Tibial artery (tissue), 4 donors: ENCODE measurements at regions not wholly inside any gene's neighbourhood (a gene's known extent, or its start where the extent isn't known, plus 50 kb on each side); places are given as distances from the start of the nearest gene placed in this dataset.

Source experiments
- DNase-seq, 2 donors: peaks; one replicate each; pipeline ENCODE4 v3.0.0-alpha.2; 2019
- H3K27ac ChIP-seq, 2 donors: fragments of 200-600 bp; sonication (generic) in 1 of 2; 1 replicate in 1 of 2; 2 replicates in 1 of 2; pipeline ENCODE4 v1.5.1; 2018 to 2019; ENCODE audit warnings: mild to moderate bottlenecking in 1 of 2
- H3K27me3 ChIP-seq, 2 donors: fragments of 200-600 bp; sonication (generic) in 1 of 2; one replicate each; pipeline versions ENCODE4 v1.5.1 to v1.6.0; 2016 to 2019
- H3K36me3 ChIP-seq, 3 donors: fragments of 200-600 bp; sonication (generic) in 2 of 3; one replicate each; pipeline ENCODE4 v1.5.1; 2016 to 2019; ENCODE audit warnings: mild to moderate bottlenecking in 2 of 3
- H3K4me1 ChIP-seq, 4 donors: fragments of 200-600 bp; sonication (generic) in 2 of 4; 1 replicate in 3 of 4; 2 replicates in 1 of 4; pipeline ENCODE4 v1.5.1; 2016 to 2019
- H3K4me3 ChIP-seq, 2 donors: fragments of 200-600 bp; sonication (generic) in 1 of 2; 1 replicate in 1 of 2; 2 replicates in 1 of 2; pipeline ENCODE4 v1.5.1; 2018 to 2019; ENCODE audit warnings: mild to moderate bottlenecking in 2 of 2
- H3K9me3 ChIP-seq, 3 donors: fragments of 200-600 bp; sonication (generic) in 1 of 3; one replicate each; pipeline ENCODE4 v1.5.1; 2016 to 2019
- CTCF ChIP-seq, 2 experiments: fragments of 200-600 bp in 1 of 2; fragments of 450-650 bp in 1 of 2; IDR thresholded peaks; one replicate each; pipeline ENCODE4 v1.5.1; 2017 to 2019; ENCODE audit warnings: antibody characterized with exemption in 2 of 2, mild to moderate bottlenecking in 1 of 2, moderate library complexity in 1 of 2
- intact Hi-C: fragments of 100-400 bp; cut with DNase I; formaldehyde crosslinking; loops from one replicate; pipeline ENCODE4 v1.15.0; 2023; ENCODE audit warnings: low total_unique reads

GRCh38 chr18:27661320-27662018 is 476.4 kb upstream of the CHST9 start:
- TF ChIP-seq CTCF (IDR thresholded peaks at IDR 0.05), result no peak
- intact Hi-C loops, result no loop called here
- no peaks in the 10 kb centered on the region for H3K4me1 ChIP-seq
- no peaks in the 10 kb centered on the region for H3K9me3 ChIP-seq
- H3K27ac ChIP-seq, result no peak overlapping the region
- no peaks in the 10 kb centered on the region for H3K27me3 ChIP-seq
- H3K4me3 ChIP-seq, result no peak overlapping the region
- no peaks in the 10 kb centered on the region for H3K36me3 ChIP-seq
- no peak for DNase-seq

- intact Hi-C loops, result no loop called here
- no peaks in the 10 kb centered on the region for H3K4me1 ChIP-seq
- DNase-seq, result no peak
- H3K27ac ChIP-seq, result no peak overlapping the region
- TF ChIP-seq CTCF (IDR thresholded peaks at IDR 0.05), result no peak
- no peaks in the 10 kb centered on the region for H3K9me3 ChIP-seq
- H3K27me3 ChIP-seq, result no peaks in the 10 kb centered on the region
- no peak overlapping the region for H3K4me3 ChIP-seq
- H3K36me3 ChIP-seq, result no peaks in the 10 kb centered on the region
Measured at GRCh38 chr18:27656905-27657304, 471.8 kb upstream of the CHST9 start.

- no peaks in the 10 kb centered on the region for H3K27me3 ChIP-seq
- H3K27ac ChIP-seq, result no peak overlapping the region
- DNase-seq, result no peak
- no peaks in the 10 kb centered on the region for H3K9me3 ChIP-seq
- no peak overlapping the region for H3K4me3 ChIP-seq
- no peak for TF ChIP-seq CTCF (IDR thresholded peaks at IDR 0.05)
- H3K36me3 ChIP-seq, result no peaks in the 10 kb centered on the region
- intact Hi-C loops, result no loop called here
- H3K4me1 ChIP-seq, result no peaks in the 10 kb centered on the region
Measured at GRCh38 chr18:27656167-27656778, 471.2 kb upstream of the CHST9 start.

GRCh38 chr18:27653247-27653646 is 468.1 kb upstream of the CHST9 start:
- no peak for TF ChIP-seq CTCF (IDR thresholded peaks at IDR 0.05)
- Histone ChIP-seq H3K4me3 (no peak overlapping the region), H3K27ac (no peak overlapping the region), H3K36me3 (no peaks in the 10 kb centered on the region), H3K27me3 (no peaks in the 10 kb centered on the region), H3K4me1 (no peaks in the 10 kb centered on the region), H3K9me3 (no peaks in the 10 kb centered on the region)
- no peak for DNase-seq
- intact Hi-C loops, result no loop called here

- no peak for DNase-seq
- intact Hi-C loops, result no loop called here
Measured at GRCh38 chr18:27652480-27653121, 467.5 kb upstream of the CHST9 start.

More at GRCh38 chr18:27652480-27653121, 467.5 kb upstream of the CHST9 start:
- Histone ChIP-seq H3K9me3 (no peaks in the 10 kb centered on the region), H3K27ac (no peak overlapping the region), H3K4me1 (no peaks in the 10 kb centered on the region), H3K36me3 (no peaks in the 10 kb centered on the region), H3K27me3 (no peaks in the 10 kb centered on the region), H3K4me3 (no peak overlapping the region)
- no peak for TF ChIP-seq CTCF (IDR thresholded peaks at IDR 0.05)
